Testis (tissue), 2 donors: ENCODE measurements at regions not wholly inside any gene's neighbourhood (a gene's known extent, or its start where the extent isn't known, plus 50 kb on each side); places are given as distances from the start of the nearest gene placed in this dataset.
"Not testable (repeated sequence)": the region's sequence is repeated elsewhere in the genome, so short reads cannot be mapped to it uniquely, and the experiment has no call there.

Source experiments
- DNase-seq: peaks from one replicate; pipeline ENCODE4 v3.0.0-alpha.2; 2019
- H3K27ac ChIP-seq, 2 donors: fragments of 200-600 bp; sonication (generic); one replicate each; pipeline ENCODE4 v1.5.1; 2019
- H3K27me3 ChIP-seq: fragments of 200-600 bp; sonication (generic); one replicate; pipeline ENCODE4 v1.5.1; 2019
- H3K36me3 ChIP-seq: fragments of 200-600 bp; sonication (generic); one replicate; pipeline ENCODE4 v1.5.1; 2017; ENCODE audit warnings: low read depth; ENCODE audit errors: missing control alignments
- H3K4me1 ChIP-seq: fragments of 200-600 bp; sonication (generic); one replicate; pipeline ENCODE4 v1.5.1; 2019
- H3K4me3 ChIP-seq, 2 donors: fragments of 200-600 bp; sonication (generic); one replicate each; pipeline ENCODE4 v1.5.1; 2017 to 2019
- H3K9me3 ChIP-seq: fragments of 200-600 bp; sonication (generic); one replicate; pipeline ENCODE4 v1.5.1; 2017
- POLR2A ChIP-seq: fragments of 450-650 bp; IDR thresholded peaks from one replicate; pipeline ENCODE4 v1.6.1; 2017; ENCODE audit warnings: antibody characterized with exemption, mild to moderate bottlenecking, moderate library complexity
- WGBS, 2 donors: methylation state at CpG; one replicate each; pipeline ENCODE4 v1.1.5; 2018; 5-methylcytosine and 5-hydroxymethylcytosine counted together
- intact Hi-C: fragments of 100-400 bp; cut with DNase I; formaldehyde crosslinking; loops from one replicate; pipeline ENCODE4 v1.15.1; 2023; ENCODE audit warnings: low total_unique reads
- TF ChIP-seq, protein P1 (sequence below), 3 experiments: fragments of 450-650 bp in 2 of 3; fragments of 200-600 bp in 1 of 3; sonication (generic) in 1 of 3; IDR thresholded peaks; one replicate each; pipeline ENCODE4 v1.5.1; 2016 to 2019; ENCODE audit warnings: antibody characterized with exemption in 3 of 3, mild to moderate bottlenecking in 2 of 3, moderate library complexity in 1 of 3

GRCh38 chr5:87778876-87779275, 366.1 kb upstream of the CCNH start:
- Histone ChIP-seq H3K27ac (no peak overlapping the region), H3K4me1 (no peaks in the 10 kb centered on the region), H3K4me3 (no peak overlapping the region), H3K9me3 (no peaks in the 10 kb centered on the region), H3K27me3 (no peaks in the 10 kb centered on the region), H3K36me3 (no peaks in the 10 kb centered on the region)
- no peak for DNase-seq
- WGBS, 2 donors = 52 to 75% methylated on average over 1 of the region's 1 CpG
- TF ChIP-seq, protein P1, sequence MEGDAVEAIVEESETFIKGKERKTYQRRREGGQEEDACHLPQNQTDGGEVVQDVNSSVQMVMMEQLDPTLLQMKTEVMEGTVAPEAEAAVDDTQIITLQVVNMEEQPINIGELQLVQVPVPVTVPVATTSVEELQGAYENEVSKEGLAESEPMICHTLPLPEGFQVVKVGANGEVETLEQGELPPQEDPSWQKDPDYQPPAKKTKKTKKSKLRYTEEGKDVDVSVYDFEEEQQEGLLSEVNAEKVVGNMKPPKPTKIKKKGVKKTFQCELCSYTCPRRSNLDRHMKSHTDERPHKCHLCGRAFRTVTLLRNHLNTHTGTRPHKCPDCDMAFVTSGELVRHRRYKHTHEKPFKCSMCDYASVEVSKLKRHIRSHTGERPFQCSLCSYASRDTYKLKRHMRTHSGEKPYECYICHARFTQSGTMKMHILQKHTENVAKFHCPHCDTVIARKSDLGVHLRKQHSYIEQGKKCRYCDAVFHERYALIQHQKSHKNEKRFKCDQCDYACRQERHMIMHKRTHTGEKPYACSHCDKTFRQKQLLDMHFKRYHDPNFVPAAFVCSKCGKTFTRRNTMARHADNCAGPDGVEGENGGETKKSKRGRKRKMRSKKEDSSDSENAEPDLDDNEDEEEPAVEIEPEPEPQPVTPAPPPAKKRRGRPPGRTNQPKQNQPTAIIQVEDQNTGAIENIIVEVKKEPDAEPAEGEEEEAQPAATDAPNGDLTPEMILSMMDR (IDR thresholded peaks at IDR 0.05) = no peak
- TF ChIP-seq POLR2A = no peak
- intact Hi-C loops = no loop called here

DNA sequence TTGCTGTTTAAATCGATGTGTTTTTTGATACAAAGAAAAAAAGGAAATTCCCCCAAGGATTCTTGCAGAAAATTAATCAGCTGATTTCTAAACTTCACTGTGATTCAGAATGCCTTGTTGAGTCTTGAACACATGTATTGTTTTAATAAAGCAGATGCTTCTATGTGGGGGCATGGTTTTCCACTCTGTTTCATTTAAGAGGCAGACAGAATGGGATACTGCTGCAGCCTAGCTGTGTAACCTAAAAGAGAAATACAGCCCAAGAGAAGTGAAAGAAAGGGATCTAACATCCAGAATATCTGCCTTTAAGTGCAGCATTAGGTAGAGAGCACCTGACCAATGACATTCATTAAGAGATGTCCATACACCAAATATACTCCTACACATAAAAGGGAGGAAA, 365.1 kb upstream of the CCNH start:
- no peak overlapping the region for H3K27ac ChIP-seq
- intact Hi-C loops = no loop called here
- WGBS, 2 donors = 70 to 83% methylated on average over 1 of the region's 1 CpG
- H3K9me3 ChIP-seq = no peaks in the 10 kb centered on the region
- no peak for DNase-seq
- H3K36me3 ChIP-seq = no peaks in the 10 kb centered on the region
- no peaks in the 10 kb centered on the region for H3K4me1 ChIP-seq
- no peaks in the 10 kb centered on the region for H3K27me3 ChIP-seq
- no peak for TF ChIP-seq POLR2A
- TF ChIP-seq, protein P1 (IDR thresholded peaks at IDR 0.05) = no peak
- H3K4me3 ChIP-seq = no peak overlapping the region

DNA sequence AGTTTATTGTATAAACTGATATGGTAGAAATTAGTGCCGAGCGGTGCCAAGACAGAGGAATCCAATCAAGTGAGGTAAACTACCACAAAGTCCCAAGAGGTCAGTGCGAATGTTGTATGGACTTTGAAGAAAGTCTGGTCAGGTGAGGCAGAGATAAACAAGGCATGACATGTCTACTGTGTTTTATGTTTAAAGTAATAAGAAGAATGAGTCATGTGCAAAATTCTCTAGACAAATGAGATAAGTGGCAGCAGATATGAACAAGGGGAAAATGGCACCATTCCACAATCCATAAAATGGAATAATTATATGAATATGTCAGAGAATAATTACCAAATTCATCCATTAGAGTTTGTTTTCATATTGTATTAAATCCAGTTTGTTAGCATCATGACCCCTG, 364.1 kb upstream of the CCNH start:
- intact Hi-C loops = no loop called here
- Histone ChIP-seq H3K9me3 (no peaks in the 10 kb centered on the region), H3K4me1 (no peaks in the 10 kb centered on the region), H3K4me3 (no peak overlapping the region), H3K36me3 (no peaks in the 10 kb centered on the region), H3K27ac (no peak overlapping the region), H3K27me3 (no peaks in the 10 kb centered on the region)
- WGBS, 2 donors = 90 to 91% methylated on average over 3 of the region's 3 CpGs
- no peak for DNase-seq
- no peak for TF ChIP-seq POLR2A
- TF ChIP-seq, protein P1 (IDR thresholded peaks at IDR 0.05) = no peak

DNA sequence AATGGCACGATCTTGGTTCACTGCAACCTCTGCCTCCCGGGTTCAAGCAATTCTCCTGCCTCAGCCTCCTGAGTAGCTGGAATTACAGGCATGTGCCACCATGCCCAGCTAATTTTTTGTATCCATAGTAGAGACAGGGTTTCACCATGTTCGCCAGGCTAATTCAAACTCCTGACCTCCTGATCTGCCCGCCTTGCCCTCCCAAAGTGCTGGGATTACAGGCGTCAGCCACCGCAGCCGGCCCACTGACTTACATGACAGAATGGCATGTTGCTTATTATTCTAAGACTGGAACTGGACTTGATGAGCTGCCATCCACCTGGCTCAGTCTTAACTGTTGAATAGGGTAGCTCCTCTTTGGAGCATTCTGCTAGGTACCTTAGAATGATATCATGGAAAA, 363.6 kb upstream of the CCNH start:
- H3K9me3 ChIP-seq, H3K36me3 ChIP-seq, H3K4me1 ChIP-seq, H3K4me3 ChIP-seq, H3K27ac ChIP-seq, DNase-seq, intact Hi-C loops, H3K27me3 ChIP-seq: not testable (repeated sequence)
- 86 to 95% methylated on average over 7 of the region's 7 CpGs for WGBS, 2 donors

DNA sequence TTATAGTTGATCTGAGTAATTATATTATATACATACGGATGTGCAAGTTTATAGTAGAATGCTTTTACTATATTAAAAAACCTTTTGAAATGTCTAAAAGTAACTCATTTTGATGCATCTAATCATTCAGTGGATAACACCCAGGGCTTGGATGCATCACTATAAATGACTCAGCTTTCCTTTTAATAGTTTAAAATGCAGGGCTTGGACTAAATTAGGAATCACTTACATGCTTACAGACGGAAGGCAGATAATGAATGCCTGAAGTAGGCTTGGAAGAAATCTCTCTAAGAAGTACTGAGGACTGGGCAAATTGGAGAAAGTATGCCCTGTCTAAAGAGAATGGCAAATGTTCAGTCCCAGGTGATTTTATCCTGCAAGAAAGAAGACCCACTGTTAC, 362.5 kb upstream of the CCNH start:
- Histone ChIP-seq H3K4me1 (no peaks in the 10 kb centered on the region), H3K4me3 (no peak overlapping the region), H3K36me3 (no peaks in the 10 kb centered on the region), H3K27ac (no peak overlapping the region), H3K27me3 (no peaks in the 10 kb centered on the region), H3K9me3 (no peaks in the 10 kb centered on the region)
- intact Hi-C loops = no loop called here
- no peak for DNase-seq
- 70 to 79% methylated on average over 2 of the region's 2 CpGs for WGBS, 2 donors
- TF ChIP-seq POLR2A = no peak
- TF ChIP-seq, protein P1 (IDR thresholded peaks at IDR 0.05) = no peak
